Amygdala (tissue), 56 donors: ENCODE measurements at regions not wholly inside any gene's neighbourhood (a gene's known extent, or its start where the extent isn't known, plus 50 kb on each side); places are given as distances from the start of the nearest gene placed in this dataset.
A peak's percentile ranks its signal among the peaks of the same experiment; 100 is the strongest.
"Not testable (repeated sequence)": the region's sequence is repeated elsewhere in the genome, so short reads cannot be mapped to it uniquely, and the experiment has no call there.

Experiments used
- DNase-seq, 56 donors: peaks; one replicate each; lab custom pipeline; 2025; lab: John Stamatoyannopoulos, UW

GRCh38 chr4:177789610-177790009, 347.4 kb upstream of the AGA start:
- no peak for DNase-seq

GRCh38 chr4:177791188-177791587, 349.0 kb upstream of the AGA start:
- DNase-seq: no peak

GRCh38 chr4:177796841-177797240, 354.6 kb upstream of the AGA start:
- no peak for DNase-seq

GRCh38 chr4:177798161-177798560, 355.9 kb upstream of the AGA start:
- DNase-seq: no peak

- DNase-seq: no peak
These were observed 359.9 kb upstream of the AGA start for GRCh38 chr4:177802162-177802561.

DNA sequence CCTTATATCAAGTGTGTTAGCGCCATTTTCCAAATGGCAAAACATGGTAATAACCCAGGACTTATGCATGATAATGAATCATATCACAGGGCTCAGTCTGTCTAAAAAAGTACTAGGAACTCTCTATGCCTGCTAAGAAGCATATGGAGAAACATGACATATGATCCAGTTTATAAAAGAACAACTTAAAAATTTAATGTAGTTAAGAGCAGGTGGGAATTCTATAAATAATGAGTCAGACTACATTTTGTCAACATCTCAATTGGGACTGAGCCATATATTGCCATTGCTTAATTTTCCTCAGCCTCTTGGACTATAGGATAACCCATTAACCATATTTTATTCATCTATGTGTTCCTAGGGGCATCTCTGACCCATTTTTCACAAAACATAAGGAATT, 360.4 kb upstream of the AGA start:
- no peak for DNase-seq

DNA sequence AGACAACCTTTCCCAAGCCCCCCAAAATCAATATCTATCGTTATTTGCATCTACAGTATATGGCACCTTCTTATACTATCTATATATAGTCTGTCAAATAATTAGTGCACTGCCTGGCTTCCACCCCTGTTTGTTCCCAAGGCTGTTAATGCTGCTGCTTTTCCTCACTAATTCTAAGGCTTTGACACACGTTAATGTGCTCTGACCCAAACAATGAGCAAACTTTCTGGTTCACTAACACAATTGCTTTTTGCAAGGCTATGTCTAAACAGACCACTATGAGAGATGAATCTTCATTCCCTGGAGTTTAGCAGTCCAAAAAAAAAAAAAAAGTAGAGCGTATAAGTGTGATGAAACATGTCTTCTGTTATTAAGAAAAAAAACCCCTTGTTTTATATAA, 360.9 kb upstream of the AGA start:
- DNase-seq: no peak

GRCh38 chr4:177809791-177810190, 367.6 kb upstream of the AGA start:
- DNase-seq: no peak

DNA sequence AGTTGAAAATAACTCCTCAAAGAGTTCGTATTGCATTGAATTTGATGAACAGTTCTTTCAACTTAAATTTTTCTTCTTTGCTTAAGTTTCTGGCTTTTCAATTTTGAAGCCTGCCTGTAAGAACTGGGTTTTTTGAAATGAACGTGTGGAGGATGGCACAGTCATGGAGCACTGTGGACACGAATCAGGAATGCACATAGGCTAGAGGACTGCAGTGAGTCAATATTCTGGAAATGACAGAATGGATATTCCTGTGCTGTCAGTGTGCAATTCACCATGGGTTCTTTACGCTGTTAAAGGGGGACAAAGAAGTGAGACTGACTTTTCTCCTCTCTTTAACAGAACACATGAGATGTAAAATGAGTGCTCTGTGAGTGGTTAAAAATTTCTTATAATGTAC, 368.0 kb upstream of the AGA start:
- DNase-seq: no peak

DNA sequence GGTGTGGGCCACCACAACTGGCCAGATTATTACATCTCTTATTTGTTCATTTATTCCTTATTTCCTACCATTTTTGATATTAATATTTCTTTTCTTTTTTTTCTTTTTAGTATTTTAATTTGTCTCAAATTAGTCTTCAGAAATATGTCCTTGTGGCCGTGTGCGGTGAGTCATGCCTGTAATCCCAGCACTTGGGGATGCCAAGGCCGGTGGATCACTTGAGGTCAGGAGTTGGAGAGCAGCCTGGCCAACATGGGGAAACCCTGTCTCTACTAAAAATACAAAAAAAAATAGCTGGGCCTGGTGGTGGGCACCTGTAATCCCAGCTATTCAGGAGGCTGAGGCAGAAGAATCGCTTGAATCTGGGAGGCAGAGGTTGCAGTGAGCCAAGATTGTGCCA, 376.2 kb upstream of the AGA start:
- DNase-seq: not testable (repeated sequence)

DNA sequence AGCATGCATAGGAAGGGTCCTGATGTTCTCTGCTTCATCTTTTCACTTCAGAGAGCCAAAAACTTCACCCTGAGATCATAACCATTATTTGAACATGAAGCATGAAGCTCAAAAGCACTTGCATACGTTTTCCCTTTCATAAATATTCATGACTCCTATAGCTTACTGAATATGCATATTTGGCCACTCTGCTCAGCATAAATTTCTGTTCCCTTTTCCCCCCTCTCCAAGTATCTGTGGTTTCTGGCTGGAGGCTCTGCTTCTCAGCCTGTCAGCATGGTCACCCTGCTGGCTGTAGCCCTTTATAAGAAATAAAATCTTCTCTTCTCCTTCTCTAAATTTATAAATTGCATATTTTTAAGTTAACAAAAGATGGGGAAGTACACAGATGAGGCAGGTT, 384.7 kb upstream of the AGA start:
- no peak for DNase-seq

DNA sequence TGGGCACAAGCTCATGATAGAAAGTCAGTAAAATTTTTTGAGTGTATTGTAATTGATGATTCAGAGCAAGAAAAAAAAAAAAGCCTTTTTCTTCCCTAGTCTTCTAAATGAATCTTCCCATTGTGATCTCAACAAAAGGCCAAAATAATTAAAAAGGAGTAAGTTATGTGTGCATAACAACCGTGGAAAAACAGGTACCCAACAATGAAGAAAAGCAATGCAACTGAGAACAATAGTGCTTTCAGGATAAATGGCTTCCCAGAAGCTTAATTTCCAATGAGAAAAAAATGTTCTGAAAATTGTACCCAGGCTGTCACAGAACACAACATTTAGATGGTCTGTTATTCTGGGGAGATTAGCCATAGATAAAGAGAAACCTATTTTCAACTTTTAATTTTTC, 399.0 kb upstream of the AGA start:
- DNase-seq: no peak

DNA sequence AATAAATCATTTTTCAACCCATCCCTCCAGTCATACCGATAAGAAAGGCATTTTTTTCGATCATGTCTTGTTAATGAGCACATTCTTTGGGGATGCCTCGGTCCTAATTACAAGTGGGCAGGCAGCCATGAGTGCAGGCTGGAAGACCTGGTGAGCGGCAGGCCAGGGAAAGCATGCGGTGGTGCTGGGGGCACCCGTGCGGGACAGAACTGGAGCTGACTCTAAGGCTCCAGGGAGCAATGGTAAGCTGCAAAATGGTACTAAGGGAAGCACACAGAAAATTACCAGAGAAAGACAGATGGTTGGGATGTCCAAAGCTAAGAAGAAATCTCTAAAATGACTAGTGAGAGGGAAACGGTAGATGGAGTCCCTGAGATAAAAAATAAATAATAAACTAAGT, 411.0 kb upstream of the AGA start:
- no peak for DNase-seq

GRCh38 chr4:177855507-177856197, 413.4 kb upstream of the AGA start:
- DNase-seq: no peak

- DNase-seq: no peak
These were observed 417.9 kb upstream of the AGA start for GRCh38 chr4:177860171-177860570.

GRCh38 chr4:177861551-177862094, 419.4 kb upstream of the AGA start:
- DNase-seq: peak in 1 of 56 donors; percentile 0

- DNase-seq: peak in 1 of 56 donors; percentile 0
These were observed 420.4 kb upstream of the AGA start for GRCh38 chr4:177862541-177863176.

DNA sequence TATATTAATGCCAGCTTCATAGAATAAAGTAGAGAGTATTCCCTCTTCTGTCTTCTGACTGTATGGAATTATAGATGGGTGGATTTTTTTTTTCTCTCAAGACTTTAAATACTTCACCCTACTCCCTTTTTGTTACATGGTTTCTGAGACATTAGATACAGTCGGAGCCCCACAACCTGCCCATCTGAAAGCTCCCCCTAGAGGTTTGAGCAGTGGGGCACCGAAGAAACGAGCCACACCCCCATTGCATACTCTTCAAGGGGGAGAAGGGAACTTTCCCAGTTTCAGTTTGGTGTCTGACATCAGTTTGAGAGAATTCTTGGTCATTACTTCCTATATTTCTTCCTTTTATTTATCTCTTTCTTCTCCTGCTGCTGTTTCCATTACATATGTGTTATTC, 437.6 kb upstream of the AGA start:
- DNase-seq: no peak

GRCh38 chr4:177895136-177895535, 452.9 kb upstream of the AGA start:
- no peak for DNase-seq

- no peak for DNase-seq
These were observed 459.5 kb upstream of the AGA start for GRCh38 chr4:177901786-177902185.

DNA sequence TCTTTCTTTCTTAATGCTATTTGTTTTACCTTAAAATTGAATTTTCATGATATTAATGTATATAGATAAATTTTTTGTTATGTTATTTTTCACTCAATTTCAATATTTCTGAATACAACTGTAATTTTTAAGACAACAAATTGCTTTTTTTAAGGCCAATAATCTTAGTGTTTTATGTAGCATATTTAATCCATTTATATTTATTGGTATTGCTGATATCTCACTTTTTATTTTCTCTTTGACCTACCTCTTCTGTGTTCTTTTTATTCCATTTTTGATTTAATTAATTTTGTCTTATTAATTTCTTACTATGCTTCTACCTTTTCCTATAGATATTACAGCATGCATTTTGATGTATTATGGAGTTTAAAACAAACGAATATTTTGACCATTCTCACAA, 460.1 kb upstream of the AGA start:
- DNase-seq: no peak

- no peak for DNase-seq
These were observed 465.6 kb upstream of the AGA start for GRCh38 chr4:177907736-177908424.
